ENCODE measurements at regions not wholly inside any gene's neighbourhood (a gene's known extent, or its start where the extent isn't known, plus 50 kb on each side); places are given as distances from the start of the nearest gene placed in this dataset.

GRCh38 chr14:97458661-97459579 is 661.7 kb downstream of the VRK1 start:
- no peak for TF ChIP-seq SPI1 (IDR thresholded peaks at IDR 0.05; ENCODE audit: borderline replicate concordance, low read depth)
- no peak for TF ChIP-seq CTCF (IDR thresholded peaks at IDR 0.05; ENCODE audit: insufficient read depth, low read length)
- no peak for TF ChIP-seq GABPA (IDR thresholded peaks at IDR 0.05; ENCODE audit: low read depth)
- no peak for TF ChIP-seq POLR2AphosphoS5 (IDR thresholded peaks at IDR 0.05; ENCODE audit: low read depth)
- TF ChIP-seq REST (IDR thresholded peaks at IDR 0.05; ENCODE audit: insufficient replicate concordance, low read depth): no peak
- Histone ChIP-seq H3K27me3 (ENCODE audit: insufficient read depth, poor library complexity, severe bottlenecking) (peaks cover 6% of the 10 kb centered on the region), H3K4me3 (replicated peaks; ENCODE audit: insufficient read depth, low read length) (no peak overlapping the region), H3K27ac (replicated peaks) (no peak overlapping the region)
- DNase-seq (ENCODE audit: low read depth in 1 of 2, low spot score in 1 of 2): no peak

- H3K4me3 ChIP-seq (replicated peaks; ENCODE audit: insufficient read depth, low read length): no peak overlapping the region
- peaks cover 6% of the 10 kb centered on the region for H3K27me3 ChIP-seq (ENCODE audit: insufficient read depth, poor library complexity, severe bottlenecking)
- no peak for TF ChIP-seq SPI1 (IDR thresholded peaks at IDR 0.05; ENCODE audit: borderline replicate concordance, low read depth)
- TF ChIP-seq REST (IDR thresholded peaks at IDR 0.05; ENCODE audit: insufficient replicate concordance, low read depth): no peak
- TF ChIP-seq CTCF (IDR thresholded peaks at IDR 0.05; ENCODE audit: insufficient read depth, low read length): no peak
- TF ChIP-seq POLR2AphosphoS5 (IDR thresholded peaks at IDR 0.05; ENCODE audit: low read depth): no peak
- no peak for TF ChIP-seq GABPA (IDR thresholded peaks at IDR 0.05; ENCODE audit: low read depth)
Observed at GRCh38 chr14:97462081-97462480, 664.9 kb downstream of the VRK1 start.

GRCh38 chr14:97468220-97468619 is 671.0 kb downstream of the VRK1 start:
- no peak for TF ChIP-seq CTCF (IDR thresholded peaks at IDR 0.05; ENCODE audit: insufficient read depth, low read length)
- no peak for TF ChIP-seq SPI1 (IDR thresholded peaks at IDR 0.05; ENCODE audit: borderline replicate concordance, low read depth)
- TF ChIP-seq POLR2AphosphoS5 (IDR thresholded peaks at IDR 0.05; ENCODE audit: low read depth): no peak
- no peak for TF ChIP-seq GABPA (IDR thresholded peaks at IDR 0.05; ENCODE audit: low read depth)
- TF ChIP-seq REST (IDR thresholded peaks at IDR 0.05; ENCODE audit: insufficient replicate concordance, low read depth): no peak
- no peak for DNase-seq (ENCODE audit: low read depth in 1 of 2, low spot score in 1 of 2)
- Histone ChIP-seq H3K4me3 (replicated peaks; ENCODE audit: insufficient read depth, low read length) (no peak overlapping the region), H3K27me3 (ENCODE audit: insufficient read depth, poor library complexity, severe bottlenecking) (no peaks in the 10 kb centered on the region), H3K27ac (replicated peaks) (no peak overlapping the region)

More at GRCh38 chr14:97462081-97462480, 664.9 kb downstream of the VRK1 start:
- no peak overlapping the region for H3K27ac ChIP-seq (replicated peaks)
- DNase-seq (ENCODE audit: low read depth in 1 of 2, low spot score in 1 of 2): no peak
